Adrenal gland (tissue), 9 donors: ENCODE measurements at regions not wholly inside any gene's neighbourhood (a gene's known extent, or its start where the extent isn't known, plus 50 kb on each side); places are given as distances from the start of the nearest gene placed in this dataset.

Source experiments
- DNase-seq, 7 donors: peaks; one replicate each; pipeline ENCODE4 v3.0.0-alpha.2; 2019 to 2020
- H3K27ac ChIP-seq, 5 donors: fragments of 200-600 bp; sonication (generic) in 4 of 5; 1 replicate in 3 of 5; 2 replicates in 2 of 5; pipeline versions ENCODE4 v1.5.1 to v1.8.0; 2016 to 2020; ENCODE audit warnings: mild to moderate bottlenecking in 1 of 5
- H3K27me3 ChIP-seq: fragments of 200-600 bp; 2 replicates; pipeline ENCODE4 v1.8.0; 2021
- H3K36me3 ChIP-seq, 2 donors: fragments of 200-600 bp; replicated peaks in 1 of 2; 1 replicate in 1 of 2; 2 replicates in 1 of 2; pipeline versions ENCODE4 v1.5.1 to v1.8.0; 2018 to 2022
- H3K4me1 ChIP-seq, 2 donors: fragments of 200-600 bp; replicated peaks in 1 of 2; 1 replicate in 1 of 2; 2 replicates in 1 of 2; pipeline versions ENCODE4 v1.5.1 to v1.8.0; 2018 to 2021
- H3K4me3 ChIP-seq, 4 donors: fragments of 200-600 bp; sonication (generic) in 3 of 4; one replicate each; pipeline ENCODE4 v1.5.1; 2016 to 2018
- H3K9me3 ChIP-seq, 3 donors: fragments of 200-600 bp; sonication (generic) in 1 of 3; replicated peaks in 1 of 3; 1 replicate in 2 of 3; 2 replicates in 1 of 3; pipeline versions ENCODE4 v1.5.1 to v1.8.0; 2016 to 2021
- CTCF ChIP-seq, 6 experiments: fragments of 450-650 bp in 4 of 6; fragments of 200-600 bp in 2 of 6; sonication (generic) in 1 of 6; IDR thresholded peaks; 1 replicate in 5 of 6; 2 replicates in 1 of 6; pipeline versions ENCODE4 v1.5.1 to v1.8.0; 2016 to 2021; ENCODE audit warnings: antibody characterized with exemption in 6 of 6, mild to moderate bottlenecking in 2 of 6, moderate library complexity in 1 of 6
- POLR2A ChIP-seq, 2 donors: fragments of 450-650 bp; IDR thresholded peaks; one replicate each; pipeline ENCODE4 v1.6.1; 2017; ENCODE audit warnings: antibody characterized with exemption in 2 of 2, mild to moderate bottlenecking in 2 of 2, moderate library complexity in 1 of 2
- whole genome bisulfite sequencing, 4 donors: extraction: QIAGEN DNeasy Blood & Tissue Kit in 2 of 4; methylation state at CpG; one replicate each; pipeline versions ENCODE4 v1.1.5 to v1.1.7; 2013 to 2017; 5-methylcytosine and 5-hydroxymethylcytosine counted together
- intact Hi-C, 2 donors: fragments of 100-400 bp; cut with DNase I; formaldehyde crosslinking; loops; one replicate each; pipeline versions ENCODE4 v1.14.1 to v1.15.0; 2022 to 2023
- donor health status: healthy with polysubstance abuse.
- donor health status: Bipolar disorder and iron deficiency.
- donor health status: DM: yes; HTN: yes; CAD: no.
- donor health status: DM: no; HTN: no; CAD: no.
- donor health status: DM: no; HTN: no; CAD: no.

- no peak overlapping the region for H3K27ac ChIP-seq
- 62 to 88% (median 72%) methylated on average over 1 of the region's 1 CpG for WGBS, 4 donors
- DNase-seq, result no peak
- no peaks in the 10 kb centered on the region for H3K27me3 ChIP-seq
- intact Hi-C loops, result no loop called here
- no peaks in the 10 kb centered on the region for H3K36me3 ChIP-seq
- no peak overlapping the region for H3K4me3 ChIP-seq
- TF ChIP-seq CTCF (IDR thresholded peaks at IDR 0.05) (no peak), POLR2A (IDR thresholded peaks at IDR 0.05) (no peak)
- no peaks in the 10 kb centered on the region for H3K9me3 ChIP-seq
- no peaks in the 10 kb centered on the region for H3K4me1 ChIP-seq
These were observed 279.9 kb downstream of the RASEF start for GRCh38 chr9:82783045-82783444.

GRCh38 chr9:82784589-82784988 lies 278.4 kb downstream of the RASEF start:
- DNase-seq, result no peak
- 87 to 95% (median 94%) methylated on average over 1 of the region's 1 CpG for WGBS, 4 donors
- H3K4me3 ChIP-seq, result no peak overlapping the region

GRCh38 chr9:82789155-82789824 lies 273.7 kb downstream of the RASEF start:
- no peaks in the 10 kb centered on the region for H3K9me3 ChIP-seq
- no peak overlapping the region for H3K4me3 ChIP-seq
- intact Hi-C loops, result no loop called here
- no peaks in the 10 kb centered on the region for H3K27me3 ChIP-seq
- no peaks in the 10 kb centered on the region for H3K4me1 ChIP-seq
- TF ChIP-seq CTCF (IDR thresholded peaks at IDR 0.05) (no peak), POLR2A (IDR thresholded peaks at IDR 0.05) (no peak)
- no peaks in the 10 kb centered on the region for H3K36me3 ChIP-seq
- 75 to 87% (median 81%) methylated on average over 6 of the region's 6 CpGs for WGBS, 4 donors
- DNase-seq, result no peak
- H3K27ac ChIP-seq, result no peak overlapping the region

More at GRCh38 chr9:82784589-82784988, 278.4 kb downstream of the RASEF start:
- TF ChIP-seq POLR2A (IDR thresholded peaks at IDR 0.05) (no peak), CTCF (IDR thresholded peaks at IDR 0.05) (no peak)
- H3K9me3 ChIP-seq, result no peaks in the 10 kb centered on the region
- H3K36me3 ChIP-seq, result no peaks in the 10 kb centered on the region
- no peak overlapping the region for H3K27ac ChIP-seq
- intact Hi-C loops, result no loop called here
- H3K4me1 ChIP-seq, result no peaks in the 10 kb centered on the region
- no peaks in the 10 kb centered on the region for H3K27me3 ChIP-seq

GRCh38 chr9:82790875-82791274 lies 272.1 kb downstream of the RASEF start:
- no peaks in the 10 kb centered on the region for H3K27me3 ChIP-seq
- intact Hi-C loops, result no loop called here
- no peak for TF ChIP-seq CTCF (IDR thresholded peaks at IDR 0.05)
- no peak for TF ChIP-seq POLR2A (IDR thresholded peaks at IDR 0.05)
- H3K4me1 ChIP-seq, result no peaks in the 10 kb centered on the region
- no peak overlapping the region for H3K4me3 ChIP-seq
- H3K27ac ChIP-seq, result no peak overlapping the region
- H3K9me3 ChIP-seq, result no peaks in the 10 kb centered on the region
- H3K36me3 ChIP-seq, result no peaks in the 10 kb centered on the region
- 25 to 52% (median 46%) methylated on average over 1 of the region's 1 CpG for WGBS, 4 donors
- DNase-seq, result no peak
